MM.1S (cell line): ENCODE measurements at regions not wholly inside any gene's neighbourhood (a gene's known extent, or its start where the extent isn't known, plus 50 kb on each side); places are given as distances from the start of the nearest gene placed in this dataset.

Source experiments
- EZH2 ChIP-seq: fragments of 300-600 bp; sonication (generic); optimal IDR thresholded peaks from 2 replicates; pipeline ENCODE3; 2017; ENCODE audit warnings: low read depth, mild to moderate bottlenecking, antibody characterized with exemption, low read length, mixed read lengths
- EZH2phosphoT487 ChIP-seq: fragments of 300-600 bp; sonication (generic); IDR thresholded peaks from 2 replicates; pipeline ENCODE4 v1.6.1; 2018; ENCODE audit warnings: antibody characterized with exemption, low read length
- TF ChIP-seq, protein P1 (sequence below): fragments of 300-600 bp; sonication (generic); IDR thresholded peaks from 2 replicates; pipeline ENCODE4 v1.5.1; 2016; ENCODE audit warnings: antibody characterized with exemption, low read length, mixed read lengths

- TF ChIP-seq, protein P1, sequence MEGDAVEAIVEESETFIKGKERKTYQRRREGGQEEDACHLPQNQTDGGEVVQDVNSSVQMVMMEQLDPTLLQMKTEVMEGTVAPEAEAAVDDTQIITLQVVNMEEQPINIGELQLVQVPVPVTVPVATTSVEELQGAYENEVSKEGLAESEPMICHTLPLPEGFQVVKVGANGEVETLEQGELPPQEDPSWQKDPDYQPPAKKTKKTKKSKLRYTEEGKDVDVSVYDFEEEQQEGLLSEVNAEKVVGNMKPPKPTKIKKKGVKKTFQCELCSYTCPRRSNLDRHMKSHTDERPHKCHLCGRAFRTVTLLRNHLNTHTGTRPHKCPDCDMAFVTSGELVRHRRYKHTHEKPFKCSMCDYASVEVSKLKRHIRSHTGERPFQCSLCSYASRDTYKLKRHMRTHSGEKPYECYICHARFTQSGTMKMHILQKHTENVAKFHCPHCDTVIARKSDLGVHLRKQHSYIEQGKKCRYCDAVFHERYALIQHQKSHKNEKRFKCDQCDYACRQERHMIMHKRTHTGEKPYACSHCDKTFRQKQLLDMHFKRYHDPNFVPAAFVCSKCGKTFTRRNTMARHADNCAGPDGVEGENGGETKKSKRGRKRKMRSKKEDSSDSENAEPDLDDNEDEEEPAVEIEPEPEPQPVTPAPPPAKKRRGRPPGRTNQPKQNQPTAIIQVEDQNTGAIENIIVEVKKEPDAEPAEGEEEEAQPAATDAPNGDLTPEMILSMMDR = no peak
- TF ChIP-seq EZH2 (no peak), EZH2phosphoT487 (no peak)
Measured at GRCh38 chr10:85224366-85224940, 896.1 kb downstream of the CCSER2 start.
